NCI-H526 treated with DMSO at 0.1 percent for 48 hours (cell line): ENCODE measurements at regions not wholly inside any gene's neighbourhood (a gene's known extent, or its start where the extent isn't known, plus 50 kb on each side); places are given as distances from the start of the nearest gene placed in this dataset.

Experiments
- DNase-seq: peaks from one replicate; lab custom pipeline; 2025; lab: John Stamatoyannopoulos, UW

DNA sequence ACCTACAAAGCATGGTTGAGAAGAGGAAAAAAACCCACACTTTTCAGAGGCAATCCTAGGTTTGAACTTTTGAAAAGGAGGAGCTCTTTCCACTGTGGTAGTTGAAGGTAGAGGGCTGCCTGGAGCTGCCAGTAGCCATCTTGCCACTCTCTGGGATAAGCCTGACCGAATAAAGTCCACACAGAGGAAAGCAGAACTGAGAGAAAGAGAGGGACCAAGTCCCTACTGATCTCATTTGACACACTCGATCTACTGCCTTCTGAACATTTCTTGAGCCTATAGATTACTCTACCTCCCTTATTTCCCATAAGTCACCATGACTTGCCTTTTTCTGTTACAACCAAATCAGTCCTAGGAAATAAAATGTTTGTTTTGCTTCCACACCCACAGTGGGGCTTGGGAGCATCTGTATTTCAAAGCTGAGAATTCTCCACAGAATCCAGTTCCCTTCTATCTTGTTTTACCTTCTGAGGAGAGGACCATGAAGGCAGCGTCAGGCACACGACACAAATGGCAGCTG is 147.0 kb upstream of the PTPRK start:
- DNase-seq, result no peak

DNA sequence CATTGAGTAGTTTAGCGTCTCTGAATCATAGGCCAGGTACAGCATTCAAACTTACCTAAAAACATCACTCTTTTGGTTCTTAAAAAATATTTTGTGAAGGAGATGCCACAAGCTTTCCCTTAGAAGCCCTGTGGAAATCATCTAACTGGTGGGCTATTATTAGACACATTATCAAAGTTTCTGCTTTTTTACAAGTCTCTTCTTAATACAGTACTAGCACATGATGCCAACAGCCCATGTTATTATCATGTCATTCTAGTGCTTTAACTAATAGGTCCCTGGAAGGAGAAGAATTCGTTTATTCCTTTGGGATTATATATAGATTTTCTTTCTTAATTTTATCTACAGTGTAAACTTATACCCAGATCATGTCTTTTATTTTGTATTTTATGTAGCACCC is 146.0 kb upstream of the PTPRK start:
- no peak for DNase-seq

DNA sequence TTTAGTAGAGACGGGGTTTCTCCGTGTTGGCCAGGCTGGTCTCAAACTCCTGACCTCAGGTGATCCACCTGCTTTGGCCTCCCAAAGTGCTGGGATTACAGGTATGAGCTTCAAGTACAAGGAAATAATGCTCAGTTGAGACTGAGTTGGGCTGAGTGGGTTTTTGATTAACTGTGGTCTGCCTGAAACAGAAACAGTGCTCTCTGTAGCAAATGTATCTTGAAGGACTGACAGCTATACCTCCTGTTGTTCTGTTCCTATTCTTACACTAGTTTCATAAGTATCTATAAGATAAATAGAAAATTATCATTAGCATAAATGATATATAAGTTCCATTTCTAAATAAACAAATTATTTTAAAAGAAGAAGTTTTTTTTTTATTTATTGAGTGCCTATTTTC is 142.8 kb upstream of the PTPRK start:
- DNase-seq, result no peak

DNA sequence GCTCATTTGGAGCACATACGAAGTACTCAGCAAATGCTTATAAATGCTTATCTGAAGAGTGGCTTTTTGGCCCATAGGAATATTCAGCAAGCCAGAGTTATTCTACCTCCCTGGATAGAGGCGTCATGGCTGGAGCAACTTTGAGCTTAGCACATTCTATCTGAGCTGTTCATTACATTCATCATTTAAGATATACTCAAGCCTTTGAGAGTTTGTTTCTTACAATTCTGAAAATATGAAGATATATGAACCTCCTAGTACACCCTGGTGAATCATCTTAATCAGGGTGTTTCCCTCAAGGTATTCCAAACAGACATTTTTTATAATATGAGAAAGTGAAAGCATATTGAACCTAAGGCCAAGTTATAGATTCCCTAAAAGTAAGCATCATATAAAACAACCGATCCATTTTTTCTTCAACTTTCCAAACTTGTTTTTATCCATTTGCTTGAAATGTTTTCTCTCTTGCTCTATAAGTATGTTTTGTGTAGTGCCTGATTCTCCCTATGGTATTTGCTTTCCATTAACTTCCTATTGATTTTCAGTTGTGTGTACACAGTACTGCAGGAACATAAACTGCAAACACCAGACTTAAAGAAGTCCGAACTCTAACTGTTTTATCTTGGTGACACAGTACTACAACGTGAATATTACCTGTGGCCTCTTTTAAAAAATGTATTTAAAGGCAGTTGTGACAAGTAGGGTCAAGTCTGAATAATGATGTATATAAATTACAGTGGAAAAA is 139.7 kb upstream of the PTPRK start:
- no peak for DNase-seq

DNA sequence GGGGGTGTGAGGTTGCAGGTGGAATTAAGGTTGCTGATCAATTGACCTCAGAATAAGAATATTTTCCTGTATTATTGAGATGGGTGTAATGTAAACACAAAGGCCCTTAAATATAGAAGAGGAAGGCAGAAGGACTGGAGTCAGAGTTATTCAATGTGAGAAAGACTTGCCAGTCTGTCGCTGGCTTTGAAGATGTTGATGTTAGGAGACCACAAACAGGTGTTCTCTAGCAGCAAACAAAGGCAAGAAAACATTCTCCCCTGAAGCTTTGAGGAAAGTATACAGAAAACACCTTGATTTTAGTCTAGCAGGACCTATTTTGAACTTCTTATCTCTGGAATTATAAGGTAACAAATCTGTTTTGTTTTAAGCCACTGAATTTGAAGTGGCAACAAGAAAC is 138.9 kb upstream of the PTPRK start:
- no peak for DNase-seq

DNA sequence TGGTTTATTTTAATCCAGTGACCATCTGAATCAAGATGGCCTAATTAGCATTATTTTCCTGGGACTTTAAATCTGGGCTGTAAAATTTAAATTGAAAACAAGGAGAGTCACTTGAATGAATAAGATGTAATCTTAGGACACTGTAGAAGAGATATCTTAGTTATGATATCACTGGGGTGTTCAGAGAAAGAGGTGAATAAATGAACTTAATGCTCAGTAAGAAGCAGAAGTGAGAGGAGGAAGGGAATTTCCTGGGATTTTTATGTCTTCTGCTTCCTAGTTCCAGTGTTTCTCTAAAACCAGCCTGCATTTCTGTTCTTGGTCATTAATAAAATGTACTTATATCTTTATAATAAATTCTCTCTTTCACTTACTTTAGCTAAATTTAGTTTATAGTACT is 136.8 kb upstream of the PTPRK start:
- DNase-seq, result no peak

DNA sequence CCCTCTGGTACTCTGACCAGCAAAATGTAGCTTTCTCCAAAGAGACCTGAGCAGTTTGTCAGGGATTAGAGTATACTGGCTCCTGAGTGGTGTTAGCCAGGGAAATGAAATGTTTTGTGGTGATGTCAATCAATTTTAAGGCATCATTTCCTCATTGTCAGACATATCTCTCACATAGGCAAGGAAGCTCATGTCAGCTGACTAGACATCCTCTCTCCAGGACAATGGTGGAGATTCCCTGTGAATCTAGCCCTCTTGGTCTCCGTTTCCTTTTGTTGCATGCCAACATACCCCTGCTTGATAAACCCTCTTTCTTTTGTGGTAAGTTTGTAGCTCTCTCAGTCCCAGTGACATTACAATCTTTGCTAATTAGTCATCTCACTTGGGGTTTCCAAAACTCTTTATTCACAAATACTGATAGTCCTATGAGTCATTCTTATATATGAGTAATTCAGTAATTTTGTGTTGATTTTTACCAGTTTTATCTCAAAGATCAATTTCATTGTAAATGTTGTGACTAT is 135.6 kb upstream of the PTPRK start:
- DNase-seq, result no peak

DNA sequence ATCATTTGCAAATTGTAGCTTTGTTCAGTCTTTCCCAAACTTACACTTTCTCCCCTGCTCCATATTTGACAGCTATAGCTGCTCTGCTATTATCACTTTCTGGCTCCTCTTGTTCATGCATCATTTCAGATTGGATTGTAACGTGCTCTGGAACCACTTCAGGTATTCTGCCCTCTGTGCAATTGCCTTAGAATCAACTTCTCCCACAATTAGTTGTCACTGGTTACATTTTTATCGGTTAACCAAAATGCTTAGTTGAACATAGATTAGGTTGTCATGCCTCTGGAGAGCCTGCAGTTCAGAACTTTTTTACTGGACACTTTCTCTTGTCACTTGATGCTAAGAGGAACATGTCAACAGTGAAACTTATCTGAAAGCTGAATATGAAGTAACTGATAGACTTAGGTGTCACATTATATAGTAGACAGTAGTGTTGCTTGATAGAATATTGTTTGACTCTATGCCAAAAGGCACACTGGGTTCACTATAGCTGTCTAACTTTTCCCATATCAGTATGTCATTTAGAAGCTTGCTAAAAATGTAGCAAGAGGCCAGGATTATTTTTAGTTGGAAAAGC is 127.7 kb upstream of the PTPRK start:
- no peak for DNase-seq

DNA sequence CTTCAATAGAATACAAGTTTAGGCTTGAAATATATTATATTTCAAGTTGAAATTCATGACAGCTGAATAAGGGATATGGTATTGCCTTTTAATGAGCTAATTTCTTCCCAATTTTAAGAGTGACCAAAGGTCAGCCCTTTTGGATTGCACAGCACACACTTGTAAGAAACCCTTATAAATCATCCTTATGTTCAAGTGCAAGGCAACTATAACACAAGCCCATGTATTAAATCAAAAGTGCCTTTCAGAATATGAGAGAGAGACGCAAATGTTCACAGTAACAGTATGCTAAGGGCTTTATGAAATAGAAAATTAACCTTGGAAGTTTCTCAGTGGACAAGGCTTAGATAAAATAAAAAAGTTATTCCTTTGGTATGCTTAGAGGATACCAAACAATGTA is 121.7 kb upstream of the PTPRK start:
- no peak for DNase-seq

DNA sequence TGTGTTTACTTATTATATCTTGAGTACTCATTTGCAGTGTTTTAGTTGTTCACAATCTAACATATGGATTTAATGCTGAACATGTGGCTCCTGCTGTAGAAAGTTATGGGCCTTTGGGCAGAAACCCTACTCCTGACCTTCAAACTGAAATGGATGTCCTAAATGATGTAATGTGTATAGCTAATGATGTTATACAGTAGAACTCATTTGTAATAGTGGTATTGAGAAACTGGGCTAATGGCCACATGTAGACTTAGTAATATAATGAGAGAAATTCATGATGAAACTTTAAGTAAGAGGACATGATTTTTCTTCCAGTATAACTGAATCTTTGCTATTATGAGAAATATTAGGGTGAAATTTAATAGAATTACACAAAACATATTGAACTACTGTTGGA is 121.3 kb upstream of the PTPRK start:
- DNase-seq, result no peak

DNA sequence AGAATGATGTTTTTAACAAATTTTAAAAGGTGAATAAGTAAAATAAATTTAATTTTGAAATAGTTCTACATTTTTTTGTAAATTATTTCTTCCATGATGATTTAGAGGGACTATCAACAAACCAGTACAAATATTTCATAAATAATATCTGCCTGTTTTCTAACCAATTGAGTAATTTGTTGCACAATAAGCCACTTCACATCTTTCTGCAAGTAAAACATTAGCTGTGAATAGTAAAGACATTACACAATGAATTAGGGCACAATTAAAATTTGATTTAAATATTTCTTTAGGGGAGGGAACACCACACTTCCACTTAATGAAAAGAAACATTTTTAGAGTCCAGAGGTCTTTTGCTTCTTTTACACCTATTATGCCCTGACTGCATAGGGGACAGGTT is 118.4 kb upstream of the PTPRK start:
- no peak for DNase-seq

DNA sequence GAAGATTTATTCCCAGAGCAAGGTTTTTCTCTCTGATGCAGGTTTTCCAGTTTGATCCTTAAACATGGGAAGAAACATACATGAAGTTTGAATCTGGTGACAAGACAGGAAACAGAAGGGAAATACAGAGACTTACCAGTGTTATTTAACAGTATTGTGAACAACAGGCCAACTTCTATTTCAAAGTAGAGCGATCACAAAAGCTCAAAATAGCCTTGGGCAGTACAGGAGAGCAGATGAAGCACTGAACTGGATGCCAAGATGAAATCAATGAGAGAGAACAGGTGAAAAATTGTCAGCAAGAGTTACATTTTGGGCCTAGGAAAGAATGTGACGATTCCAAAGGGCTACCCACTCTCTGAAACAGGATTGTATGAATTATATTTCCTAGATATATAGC is 114.8 kb upstream of the PTPRK start:
- DNase-seq, result no peak

DNA sequence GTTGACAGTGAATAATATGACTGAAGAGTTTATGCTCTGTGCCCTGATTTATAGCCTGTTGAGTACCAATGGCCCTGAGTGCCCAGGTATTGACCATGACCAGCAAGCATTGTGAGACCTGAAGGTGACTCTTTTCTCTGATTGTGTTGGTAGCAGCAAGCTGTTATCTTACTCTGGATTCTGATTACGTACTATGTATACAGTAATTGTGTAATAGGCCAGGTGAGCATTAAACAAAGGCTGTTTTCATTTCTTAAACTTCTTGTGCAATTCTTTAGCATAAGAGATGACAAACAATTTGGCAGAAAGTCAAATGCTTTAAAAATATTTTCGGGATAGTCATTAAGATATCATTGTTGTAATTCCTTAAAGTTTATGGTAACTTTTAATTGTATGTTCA is 111.7 kb upstream of the PTPRK start:
- no peak for DNase-seq

DNA sequence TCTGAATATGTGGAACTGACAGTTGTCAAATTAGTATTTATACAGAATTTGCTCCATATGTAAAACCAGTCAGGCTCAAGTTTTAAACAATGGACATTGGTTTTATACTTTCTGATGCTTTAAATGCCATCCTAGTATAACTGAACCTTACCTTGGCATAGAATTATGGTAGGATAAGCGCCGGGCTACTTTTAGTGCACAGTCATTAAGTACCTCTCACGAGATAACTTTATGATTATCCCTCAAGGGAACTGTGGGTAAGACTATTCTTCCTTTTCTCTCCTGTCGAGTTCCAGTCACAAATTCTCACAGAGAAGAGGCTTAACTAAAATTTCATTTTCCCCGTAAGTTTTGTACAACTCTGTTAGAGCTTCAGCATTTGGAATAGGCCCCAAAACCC is 110.6 kb upstream of the PTPRK start:
- DNase-seq, result no peak

DNA sequence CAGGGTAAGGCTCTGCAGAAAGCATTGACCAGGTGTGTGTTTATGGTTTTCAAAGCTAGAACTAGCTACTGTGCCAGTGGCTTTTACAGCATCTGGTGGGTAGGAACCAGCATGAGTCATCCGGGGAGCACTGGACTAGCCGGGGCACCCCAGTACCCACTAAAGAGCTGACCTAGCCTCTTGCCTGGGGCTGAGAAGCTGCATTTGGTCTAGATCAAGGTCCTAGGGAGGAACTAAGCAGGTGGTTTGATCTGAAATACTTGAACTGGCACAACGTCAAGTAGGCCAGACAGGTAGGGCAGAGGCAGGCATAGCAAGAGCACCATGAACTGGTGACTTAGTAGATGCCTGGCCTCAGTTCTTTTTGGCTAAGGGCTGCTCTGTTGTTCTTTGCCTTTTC is 109.8 kb upstream of the PTPRK start:
- DNase-seq, result no peak

DNA sequence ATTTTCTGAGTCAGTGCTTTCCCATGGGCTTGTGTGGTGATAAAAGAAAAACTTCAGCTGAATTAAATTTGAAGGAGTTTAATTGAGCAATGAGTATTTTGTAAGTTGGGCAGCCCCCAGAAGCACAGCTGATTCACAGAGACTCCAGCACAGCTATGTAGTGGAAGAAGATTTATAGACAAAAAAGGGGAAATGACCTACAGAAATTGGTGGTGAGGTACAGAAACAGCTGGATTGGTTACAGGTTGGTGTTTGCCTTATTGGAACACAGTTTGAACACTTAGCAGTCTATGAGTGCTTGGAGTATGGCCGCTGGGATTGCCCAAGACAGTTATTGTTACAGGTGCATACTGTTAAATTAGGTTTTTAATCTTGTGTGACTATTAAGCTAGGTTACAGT is 96.9 kb upstream of the PTPRK start:
- no peak for DNase-seq

DNA sequence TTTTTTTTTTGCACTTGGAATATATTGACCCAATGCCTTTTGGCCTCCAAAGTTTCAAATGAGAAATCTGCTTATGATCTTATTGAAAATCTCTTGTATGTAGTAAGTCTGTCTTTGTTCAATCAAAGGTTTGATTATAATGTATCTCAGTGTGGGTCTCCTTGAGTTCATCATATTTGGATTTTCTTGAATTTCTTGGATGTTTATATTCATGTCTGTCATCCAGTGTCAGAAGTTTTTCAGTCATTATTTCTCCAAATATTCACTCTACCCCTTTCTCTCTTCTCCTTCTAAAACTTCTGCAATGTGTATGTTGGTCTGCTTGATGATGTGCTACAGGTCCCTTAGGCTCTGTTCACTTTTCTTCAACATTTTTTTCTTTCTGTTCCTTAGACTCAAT is 95.9 kb upstream of the PTPRK start:
- DNase-seq, result no peak

DNA sequence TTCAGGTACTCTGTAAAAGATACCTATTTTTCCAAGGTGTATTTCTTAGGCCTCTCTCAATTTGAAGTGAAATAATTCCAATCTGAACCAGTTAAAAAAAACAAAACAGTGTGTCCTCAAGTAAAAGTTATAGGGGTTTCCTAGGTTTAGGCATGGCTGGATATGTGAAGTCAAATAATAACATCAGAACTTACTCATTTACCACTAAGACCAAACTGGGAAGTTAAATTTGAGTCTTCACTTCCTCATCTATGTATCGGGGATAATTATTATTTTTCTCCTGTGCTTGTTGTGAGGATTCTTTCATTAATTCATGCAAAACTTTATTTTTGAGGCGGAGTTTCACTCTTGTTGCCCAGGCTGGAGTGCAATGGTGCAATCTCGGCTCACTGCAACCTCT is 86.2 kb upstream of the PTPRK start:
- DNase-seq, result no peak

DNA sequence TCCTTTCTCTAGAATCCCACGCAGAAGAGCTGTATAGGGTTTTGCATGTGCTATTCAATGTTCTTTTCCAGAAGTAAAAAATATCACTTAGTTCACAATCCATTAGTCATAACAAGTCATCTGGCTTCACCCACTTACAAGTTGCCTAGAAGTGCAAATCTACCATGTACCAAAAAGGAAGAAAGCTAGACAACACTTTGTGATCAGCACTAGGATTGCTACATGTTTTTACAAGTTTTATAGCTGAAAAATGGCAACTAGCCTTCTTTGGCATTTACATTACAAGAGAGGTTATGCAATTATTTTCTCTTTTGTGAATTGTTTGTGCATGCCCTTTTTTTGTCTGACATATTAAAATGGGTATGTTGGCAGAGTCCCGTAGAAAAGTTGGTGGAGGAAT is 85.6 kb upstream of the PTPRK start:
- no peak for DNase-seq

DNA sequence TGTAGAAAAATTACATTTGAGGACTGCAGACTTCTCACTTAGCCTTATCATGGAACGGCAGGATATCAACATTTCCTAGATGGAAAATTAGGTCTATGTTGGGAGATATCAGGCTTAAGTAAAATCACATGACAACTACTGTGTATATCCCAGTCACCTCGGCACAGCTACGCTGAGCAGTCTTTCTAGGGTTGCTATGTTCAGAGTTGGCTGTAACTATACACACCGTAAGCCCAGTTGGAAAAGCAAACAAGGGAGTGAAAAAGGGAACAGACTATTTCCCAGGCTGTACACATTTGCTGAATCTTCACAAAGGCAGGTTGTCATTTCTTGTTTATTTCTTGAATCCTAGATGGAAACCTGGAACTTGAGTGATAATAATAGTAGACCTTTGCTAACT is 80.7 kb upstream of the PTPRK start:
- DNase-seq, result no peak

DNA sequence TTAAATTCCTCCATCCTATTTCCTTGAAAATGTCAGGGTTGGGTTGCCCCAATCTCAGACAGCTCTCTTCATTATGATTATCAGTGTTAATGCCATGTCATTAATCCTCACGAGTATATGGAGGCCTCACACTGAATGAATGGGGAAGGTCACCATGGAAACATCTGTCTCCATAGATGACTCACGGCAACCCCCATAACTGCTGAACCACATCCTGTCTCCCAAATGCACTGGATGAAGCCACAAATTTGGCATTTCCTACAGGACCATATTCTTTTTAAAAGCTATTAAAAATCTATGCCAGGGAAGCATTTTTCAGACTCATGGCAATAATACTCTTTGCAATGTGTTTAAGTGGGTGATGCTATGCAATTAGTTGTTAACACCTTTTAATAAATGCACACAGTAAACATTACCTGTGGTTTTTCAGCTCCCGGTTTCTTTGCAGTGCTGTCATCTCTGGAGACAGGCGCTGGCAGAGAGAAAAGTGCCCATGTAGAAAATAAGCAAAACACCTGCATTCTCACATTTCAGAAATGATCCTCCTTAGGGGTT is 80.1 kb upstream of the PTPRK start:
- DNase-seq, result no peak

DNA sequence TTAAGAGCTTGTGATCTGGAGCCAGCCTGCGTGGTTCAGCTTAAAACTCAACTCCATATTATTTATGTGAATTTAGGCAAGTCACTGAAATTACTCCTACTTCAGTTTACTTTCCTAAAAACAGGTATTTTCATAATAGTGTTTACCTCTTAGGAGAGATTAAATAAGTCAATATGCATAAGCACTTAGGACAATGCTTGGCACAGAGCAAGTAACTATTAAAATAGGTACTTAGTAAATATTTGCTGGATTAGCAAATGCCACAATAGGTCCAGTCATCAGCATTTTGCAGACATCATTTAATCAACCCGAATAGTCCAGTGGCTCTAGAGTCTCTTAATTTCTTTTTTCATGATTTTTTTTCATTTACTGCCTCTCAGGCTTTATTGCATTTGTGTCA is 78.6 kb upstream of the PTPRK start:
- no peak for DNase-seq

DNA sequence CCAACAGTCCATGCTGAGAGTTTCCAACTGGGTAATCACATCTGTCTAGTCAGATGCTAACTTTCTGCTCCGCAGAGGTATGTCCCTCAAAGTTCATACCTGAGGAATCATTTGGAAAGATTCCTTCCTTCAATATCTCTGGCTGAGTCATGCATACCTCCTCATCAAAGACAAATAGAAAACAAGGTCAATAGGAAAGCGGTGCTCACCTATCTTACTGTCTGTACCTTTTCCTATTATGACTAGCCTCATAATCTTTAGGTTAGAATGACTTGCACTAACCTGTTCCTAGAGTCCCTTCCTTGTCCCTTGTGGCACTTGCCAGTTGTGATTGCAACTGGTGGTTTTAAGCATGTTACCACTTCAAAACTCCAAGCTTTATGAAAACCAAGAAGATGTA is 78.2 kb upstream of the PTPRK start:
- no peak for DNase-seq

DNA sequence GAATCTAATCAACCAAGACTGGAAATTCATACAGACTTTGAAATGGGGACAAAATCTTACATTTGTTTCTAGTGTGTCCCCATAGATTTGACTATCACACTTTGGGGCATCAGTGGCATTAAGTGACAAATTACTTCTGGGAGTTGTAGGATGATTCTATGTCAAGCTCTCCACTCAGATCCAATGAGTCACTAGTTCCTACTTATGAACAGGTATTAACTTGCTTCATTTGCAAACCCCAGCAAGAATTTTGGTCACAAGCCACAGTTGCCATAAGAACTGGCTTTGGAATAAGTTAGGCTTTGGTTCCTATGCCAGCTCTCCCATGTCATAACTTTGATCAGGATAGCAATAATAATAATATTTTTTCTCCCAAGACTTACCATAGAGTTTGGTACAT is 77.6 kb upstream of the PTPRK start:
- DNase-seq, result no peak
